GM19351 (cell line): ENCODE measurements at regions not wholly inside any gene's neighbourhood (a gene's known extent, or its start where the extent isn't known, plus 50 kb on each side); places are given as distances from the start of the nearest gene placed in this dataset.

ENCODE experiments used
- ATAC-seq: cut with Tn5 transposase; IDR thresholded peaks from one replicate; pipeline ENCODE4 v1.9.1; 2021; ENCODE audit warnings: mild to moderate bottlenecking, moderate library complexity; ENCODE audit not compliant: unreplicated experiment

- no peak for ATAC-seq
These were observed 121.9 kb downstream of the RPLP1 start for GRCh38 chr15:69574506-69574905.

- no peak for ATAC-seq
These were observed 122.8 kb downstream of the RPLP1 start for GRCh38 chr15:69575387-69575786.

- ATAC-seq, result no peak
These were observed 123.5 kb downstream of the RPLP1 start for GRCh38 chr15:69576035-69576526.

GRCh38 chr15:69576948-69577351 lies 124.3 kb downstream of the RPLP1 start:
- no peak for ATAC-seq

GRCh38 chr15:69577397-69577796 lies 124.8 kb downstream of the RPLP1 start:
- no peak for ATAC-seq

GRCh38 chr15:69578252-69578651 lies 125.6 kb downstream of the RPLP1 start:
- no peak for ATAC-seq

GRCh38 chr15:69578787-69579583 lies 126.4 kb downstream of the RPLP1 start:
- no peak for ATAC-seq

GRCh38 chr15:69579950-69580618 lies 127.5 kb downstream of the RPLP1 start:
- no peak for ATAC-seq

GRCh38 chr15:69583626-69584025 lies 131.0 kb downstream of the RPLP1 start:
- no peak for ATAC-seq

GRCh38 chr15:69585937-69586336 lies 133.3 kb downstream of the RPLP1 start:
- no peak for ATAC-seq

GRCh38 chr15:69586721-69587120 lies 134.1 kb downstream of the RPLP1 start:
- no peak for ATAC-seq

GRCh38 chr15:69587723-69588426 lies 135.3 kb downstream of the RPLP1 start:
- ATAC-seq, result no peak

- ATAC-seq, result no peak
These were observed 137.6 kb downstream of the RPLP1 start for GRCh38 chr15:69590201-69590710.

- no peak for ATAC-seq
These were observed 138.4 kb downstream of the RPLP1 start for GRCh38 chr15:69590932-69591524.

- no peak for ATAC-seq
These were observed 139.4 kb downstream of the RPLP1 start for GRCh38 chr15:69591905-69592508.

- ATAC-seq, result no peak
These were observed 140.3 kb downstream of the RPLP1 start for GRCh38 chr15:69592954-69593353.

GRCh38 chr15:69593488-69593887 lies 140.9 kb downstream of the RPLP1 start:
- ATAC-seq, result no peak

- no peak for ATAC-seq
These were observed 141.7 kb downstream of the RPLP1 start for GRCh38 chr15:69593981-69594966.

- no peak for ATAC-seq
These were observed 142.6 kb downstream of the RPLP1 start for GRCh38 chr15:69595009-69595791.
